ENCODE measurements at regions not wholly inside any gene's neighbourhood (a gene's known extent, or its start where the extent isn't known, plus 50 kb on each side); places are given as distances from the start of the nearest gene placed in this dataset.

DNA sequence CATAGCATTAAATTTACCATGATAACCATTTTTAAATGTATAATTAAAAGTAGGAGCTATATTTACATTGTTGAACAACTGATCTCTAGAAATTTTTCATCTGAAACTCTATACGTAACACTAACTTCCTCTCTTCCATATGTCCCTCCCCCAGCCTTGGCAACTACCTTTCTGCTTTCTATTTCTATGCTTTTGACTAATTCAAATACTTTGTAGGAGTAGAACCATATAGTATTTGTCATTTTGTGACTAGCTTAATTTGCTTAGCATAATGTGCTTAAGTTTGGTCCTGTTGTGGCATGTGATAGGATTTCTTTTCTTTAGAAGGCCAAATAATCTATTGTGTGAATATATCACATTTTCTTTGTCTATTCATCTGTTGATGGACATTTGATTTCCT, 225.3 kb upstream of the POT1 start (continued):
- TF ChIP-seq, protein P1, sequence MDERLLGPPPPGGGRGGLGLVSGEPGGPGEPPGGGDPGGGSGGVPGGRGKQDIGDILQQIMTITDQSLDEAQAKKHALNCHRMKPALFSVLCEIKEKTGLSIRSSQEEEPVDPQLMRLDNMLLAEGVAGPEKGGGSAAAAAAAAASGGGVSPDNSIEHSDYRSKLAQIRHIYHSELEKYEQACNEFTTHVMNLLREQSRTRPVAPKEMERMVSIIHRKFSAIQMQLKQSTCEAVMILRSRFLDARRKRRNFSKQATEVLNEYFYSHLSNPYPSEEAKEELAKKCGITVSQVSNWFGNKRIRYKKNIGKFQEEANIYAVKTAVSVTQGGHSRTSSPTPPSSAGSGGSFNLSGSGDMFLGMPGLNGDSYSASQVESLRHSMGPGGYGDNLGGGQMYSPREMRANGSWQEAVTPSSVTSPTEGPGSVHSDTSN (CRISPR knock-in tag; IDR thresholded peaks at IDR 0.05; ENCODE audit: low read depth), result no peak
- TF ChIP-seq, protein P1 (tag; conservative IDR thresholded peaks at IDR 0.05; ENCODE audit: low read depth), result no peak
- no peak for TF ChIP-seq MLLT1 (IDR thresholded peaks at IDR 0.05)
- TF ChIP-seq ZNF512 (tag; IDR thresholded peaks at IDR 0.05), result no peak

DNA sequence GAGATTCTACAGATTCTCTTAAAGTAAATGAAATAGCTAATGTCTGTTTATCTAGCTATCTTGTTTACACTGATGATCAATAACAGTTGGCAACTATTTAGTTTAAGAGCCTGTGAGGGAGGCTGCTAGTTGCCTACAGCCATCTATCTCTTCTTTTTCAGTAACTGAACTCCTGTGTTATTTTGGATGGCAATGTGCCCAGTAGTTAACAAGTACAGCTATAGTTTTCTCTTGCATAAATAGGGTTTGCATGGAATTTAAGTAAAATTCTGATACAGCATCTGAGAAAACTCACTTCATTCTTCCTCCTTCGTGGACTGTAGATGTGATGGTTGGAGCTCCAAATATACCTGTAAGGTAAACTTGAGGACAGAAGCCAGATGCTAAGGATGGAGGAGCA, 219.5 kb upstream of the POT1 start:
- no peak for ATAC-seq
- H3K4me3 ChIP-seq, result no peak overlapping the region
- no peak for TF ChIP-seq DMBX1 (CRISPR knock-in tag; IDR thresholded peaks at IDR 0.05; ENCODE audit: borderline replicate concordance)
- TF ChIP-seq ZBTB33 (CRISPR knock-in tag; IDR thresholded peaks at IDR 0.05), result no peak
- no peak for TF ChIP-seq IFI16 (CRISPR knock-in tag; IDR thresholded peaks at IDR 0.05)
- TF ChIP-seq, protein P2, sequence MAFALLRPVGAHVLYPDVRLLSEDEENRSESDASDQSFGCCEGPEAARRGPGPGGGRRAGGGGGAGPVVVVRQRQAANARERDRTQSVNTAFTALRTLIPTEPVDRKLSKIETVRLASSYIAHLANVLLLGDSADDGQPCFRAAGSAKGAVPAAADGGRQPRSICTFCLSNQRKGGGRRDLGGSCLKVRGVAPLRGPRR (CRISPR knock-in tag; IDR thresholded peaks at IDR 0.05), result no peak
- no peak for TF ChIP-seq PRMT5 (CRISPR knock-in tag; IDR thresholded peaks at IDR 0.05)
- no peak for TF ChIP-seq CTBP1 (IDR thresholded peaks at IDR 0.05; ENCODE audit: borderline replicate concordance)
- no peak for TF ChIP-seq CTCFL (IDR thresholded peaks at IDR 0.05; ENCODE audit: borderline replicate concordance, insufficient read depth, low read depth, low read length, poor library complexity, severe bottlenecking)

More for the DNA sequence above, 219.5 kb upstream of the POT1 start:
- FAIRE-seq, result no peak
- intact Hi-C loops (cut with micrococcal nuclease), result no loop called here
- Histone ChIP-seq H3K9me3 (replicated peaks; ENCODE audit: control insufficient read depth, insufficient read depth, low read depth, low read length) (no peaks in the 10 kb centered on the region), H3K27me3 (ENCODE audit: control insufficient read depth in 2 of 2, insufficient read depth in 2 of 2, low read length in 2 of 2) (no peaks in the 10 kb centered on the region), H3K9ac (ENCODE audit: insufficient read depth in 1 of 2, low read depth in 2 of 2, low read length in 2 of 2) (no peak overlapping the region), H2AFZ (ENCODE audit: low read depth, low read length) (no peak overlapping the region), H3K79me2 (ENCODE audit: control insufficient read depth, insufficient read depth, low read length) (no peaks in the 10 kb centered on the region), H3K27ac (ENCODE audit: extremely low read depth, low read depth, low read length) (no peak overlapping the region), H3K4me2 (ENCODE audit: insufficient read depth, low read length) (no peak overlapping the region), H3K4me1 (replicated peaks in 1 of 2; ENCODE audit: control insufficient read depth in 2 of 2, insufficient read depth in 2 of 2, low read length in 2 of 2) (no peaks in the 10 kb centered on the region), H3K9me1 (ENCODE audit: control insufficient read depth, insufficient read depth, low read length) (no peaks in the 10 kb centered on the region), H4K20me1 (replicated peaks; ENCODE audit: control insufficient read depth, insufficient read depth, low read length) (no peaks in the 10 kb centered on the region), H3K36me3 (ENCODE audit: control insufficient read depth, insufficient read depth, low read length) (no peaks in the 10 kb centered on the region)
- no TSS peak for BruUV-seq (replicated peaks)
- ChIA-PET CTCF (ENCODE audit: low intra/inter-chr PET ratio) (no interaction called here), POLR2A (no interaction called here)
- 0% methylated on average over 1 of the region's 1 CpG for WGBS (ENCODE audit: insufficient coverage, low coverage, missing lambda C conversion rate)
- DNase-seq (ENCODE audit: extremely low read depth in 1 of 4, low spot score in 3 of 4), result no peak
- in situ Hi-C loops (cut with MboI), result no loop called here
